ENCODE measurements at regions not wholly inside any gene's neighbourhood (a gene's known extent, or its start where the extent isn't known, plus 50 kb on each side); places are given as distances from the start of the nearest gene placed in this dataset.

GRCh38 chr4:133620555-133620954 lies 471.5 kb downstream of the PCDH10 start:
- H3K4me2 ChIP-seq: no peak overlapping the region
- no peak overlapping the region for H3K27ac ChIP-seq
- no peaks in the 10 kb centered on the region for H3K9me3 ChIP-seq
- H3K9ac ChIP-seq: no peak overlapping the region
- no peaks in the 10 kb centered on the region for H3K27me3 ChIP-seq
- H3K4me3 ChIP-seq: no peak overlapping the region
- H4K20me1 ChIP-seq: no peaks in the 10 kb centered on the region
- H3K4me1 ChIP-seq: no peaks in the 10 kb centered on the region
- TF ChIP-seq Cebpa-rat (IDR thresholded peaks at IDR 0.05): no peak
- no peaks in the 10 kb centered on the region for H3K36me3 ChIP-seq

- Histone ChIP-seq H3K27ac (no peak overlapping the region), H3K27me3 (no peaks in the 10 kb centered on the region), H3K4me2 (no peak overlapping the region), H3K4me3 (no peak overlapping the region), H3K4me1 (no peaks in the 10 kb centered on the region), H4K20me1 (no peaks in the 10 kb centered on the region), H3K9me3 (no peaks in the 10 kb centered on the region), H3K9ac (no peak overlapping the region), H3K36me3 (no peaks in the 10 kb centered on the region)
- TF ChIP-seq Cebpa-rat (IDR thresholded peaks at IDR 0.05): no peak
Observed at GRCh38 chr4:133618963-133619362, 469.9 kb downstream of the PCDH10 start.

- Histone ChIP-seq H3K27me3 (no peaks in the 10 kb centered on the region), H3K9me3 (no peaks in the 10 kb centered on the region), H3K27ac (no peak overlapping the region), H3K4me1 (no peaks in the 10 kb centered on the region), H3K9ac (no peak overlapping the region), H3K36me3 (no peaks in the 10 kb centered on the region), H3K4me2 (no peak overlapping the region), H3K4me3 (no peak overlapping the region), H4K20me1 (no peaks in the 10 kb centered on the region)
- TF ChIP-seq Cebpa-rat (IDR thresholded peaks at IDR 0.05): no peak
Observed at GRCh38 chr4:133600008-133600407, 450.9 kb downstream of the PCDH10 start.

- Histone ChIP-seq H3K4me3 (no peak overlapping the region), H3K27ac (no peak overlapping the region)
- TF ChIP-seq Cebpa-rat (IDR thresholded peaks at IDR 0.05): no peak
Observed at GRCh38 chr4:133598779-133599178, 449.7 kb downstream of the PCDH10 start.

GRCh38 chr4:133597251-133597650 lies 448.2 kb downstream of the PCDH10 start:
- Histone ChIP-seq H3K36me3 (no peaks in the 10 kb centered on the region), H3K4me1 (no peaks in the 10 kb centered on the region), H3K9ac (no peak overlapping the region), H3K4me3 (no peak overlapping the region), H3K9me3 (no peaks in the 10 kb centered on the region), H3K4me2 (no peak overlapping the region), H4K20me1 (no peaks in the 10 kb centered on the region), H3K27me3 (no peaks in the 10 kb centered on the region), H3K27ac (no peak overlapping the region)
- no peak for TF ChIP-seq Cebpa-rat (IDR thresholded peaks at IDR 0.05)

More at GRCh38 chr4:133598779-133599178, 449.7 kb downstream of the PCDH10 start:
- Histone ChIP-seq H4K20me1 (no peaks in the 10 kb centered on the region), H3K4me1 (no peaks in the 10 kb centered on the region), H3K4me2 (no peak overlapping the region), H3K9ac (no peak overlapping the region), H3K27me3 (no peaks in the 10 kb centered on the region), H3K9me3 (no peaks in the 10 kb centered on the region), H3K36me3 (no peaks in the 10 kb centered on the region)

GRCh38 chr4:133596459-133596858 lies 447.4 kb downstream of the PCDH10 start:
- Histone ChIP-seq H4K20me1 (no peaks in the 10 kb centered on the region), H3K4me3 (no peak overlapping the region), H3K27me3 (no peaks in the 10 kb centered on the region), H3K36me3 (no peaks in the 10 kb centered on the region), H3K4me1 (no peaks in the 10 kb centered on the region), H3K9ac (no peak overlapping the region), H3K4me2 (no peak overlapping the region), H3K9me3 (no peaks in the 10 kb centered on the region), H3K27ac (no peak overlapping the region)
- no peak for TF ChIP-seq Cebpa-rat (IDR thresholded peaks at IDR 0.05)

- H4K20me1 ChIP-seq: no peaks in the 10 kb centered on the region
- H3K9me3 ChIP-seq: no peaks in the 10 kb centered on the region
- no peaks in the 10 kb centered on the region for H3K36me3 ChIP-seq
- H3K4me3 ChIP-seq: no peak overlapping the region
- no peak overlapping the region for H3K9ac ChIP-seq
- no peak overlapping the region for H3K27ac ChIP-seq
- H3K4me1 ChIP-seq: no peaks in the 10 kb centered on the region
- H3K27me3 ChIP-seq: no peaks in the 10 kb centered on the region
- TF ChIP-seq Cebpa-rat (IDR thresholded peaks at IDR 0.05): no peak
- no peak overlapping the region for H3K4me2 ChIP-seq
Observed at GRCh38 chr4:133594390-133595207, 445.5 kb downstream of the PCDH10 start.

- no peak overlapping the region for H3K27ac ChIP-seq
- H3K4me2 ChIP-seq: no peak overlapping the region
- H3K9ac ChIP-seq: no peak overlapping the region
Observed at GRCh38 chr4:133593764-133594163, 444.7 kb downstream of the PCDH10 start.

GRCh38 chr4:133592591-133592990 lies 443.5 kb downstream of the PCDH10 start:
- Histone ChIP-seq H3K27me3 (no peaks in the 10 kb centered on the region), H3K4me2 (no peak overlapping the region), H4K20me1 (no peaks in the 10 kb centered on the region), H3K4me3 (no peak overlapping the region), H3K27ac (no peak overlapping the region), H3K9me3 (no peaks in the 10 kb centered on the region), H3K9ac (no peak overlapping the region), H3K36me3 (no peaks in the 10 kb centered on the region), H3K4me1 (no peaks in the 10 kb centered on the region)
- no peak for TF ChIP-seq Cebpa-rat (IDR thresholded peaks at IDR 0.05)

More at GRCh38 chr4:133593764-133594163, 444.7 kb downstream of the PCDH10 start:
- H3K36me3 ChIP-seq: no peaks in the 10 kb centered on the region
- no peaks in the 10 kb centered on the region for H3K27me3 ChIP-seq
- no peak for TF ChIP-seq Cebpa-rat (IDR thresholded peaks at IDR 0.05)
- H3K9me3 ChIP-seq: no peaks in the 10 kb centered on the region
- no peak overlapping the region for H3K4me3 ChIP-seq
- no peaks in the 10 kb centered on the region for H3K4me1 ChIP-seq
- H4K20me1 ChIP-seq: no peaks in the 10 kb centered on the region

GRCh38 chr4:133592106-133592505 lies 443.0 kb downstream of the PCDH10 start:
- no peak for TF ChIP-seq Cebpa-rat (IDR thresholded peaks at IDR 0.05)
- no peaks in the 10 kb centered on the region for H3K4me1 ChIP-seq

More at GRCh38 chr4:133592106-133592505, 443.0 kb downstream of the PCDH10 start:
- Histone ChIP-seq H3K36me3 (no peaks in the 10 kb centered on the region), H3K9me3 (no peaks in the 10 kb centered on the region), H3K27me3 (no peaks in the 10 kb centered on the region), H3K4me2 (no peak overlapping the region), H4K20me1 (no peaks in the 10 kb centered on the region), H3K4me3 (no peak overlapping the region), H3K27ac (no peak overlapping the region), H3K9ac (no peak overlapping the region)

All from BLaER1 (cell line).